ENCODE measurements at regions not wholly inside any gene's neighbourhood (a gene's known extent, or its start where the extent isn't known, plus 50 kb on each side); places are given as distances from the start of the nearest gene placed in this dataset.

DNA sequence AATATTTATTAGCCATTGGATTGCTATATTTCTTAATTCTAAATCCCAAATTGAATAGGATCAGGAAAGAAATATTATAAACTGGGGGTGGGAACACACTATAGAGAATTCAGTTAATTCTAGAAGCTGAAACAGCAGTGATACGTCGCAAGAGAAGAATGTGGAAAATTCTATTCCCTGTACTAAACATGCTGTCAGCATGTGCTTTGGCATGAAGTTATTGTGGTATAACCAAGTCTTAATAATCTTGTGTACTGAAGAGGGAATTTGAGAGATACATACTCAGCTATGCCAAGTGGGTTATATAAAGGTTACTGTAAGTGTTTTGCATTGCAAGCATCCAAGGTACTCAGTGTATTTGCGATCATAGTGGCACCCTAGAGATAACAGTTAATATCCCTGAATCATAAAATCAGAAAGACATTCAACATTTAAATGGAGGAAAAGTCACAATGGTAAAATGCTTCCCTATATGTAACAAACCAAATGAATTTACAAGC is 1492.9 kb upstream of the C9orf72 start:
- H3K4me3 Mint-ChIP-seq: no peak overlapping the region
- no peak for TF ChIP-seq CTCF (conservative IDR thresholded peaks at IDR 0.05)
- H3K9me3 Mint-ChIP-seq: no peaks in the 10 kb centered on the region
- no peaks in the 10 kb centered on the region for H3K4me1 ChIP-seq (ENCODE audit: control insufficient read depth, insufficient read depth, low read length)
- H3K27me3 ChIP-seq (ENCODE audit: control insufficient read depth, insufficient read depth, low read length, poor library complexity, severe bottlenecking): no peaks in the 10 kb centered on the region
- no peak overlapping the region for H3K9ac ChIP-seq (ENCODE audit: extremely low read depth, low read length, poor library complexity, severe bottlenecking)
- H3K27me3 Mint-ChIP-seq (ENCODE audit: insufficient read depth): no peaks in the 10 kb centered on the region
- no peak overlapping the region for H3K27ac ChIP-seq (ENCODE audit: low read depth, low read length)
- H3K36me3 Mint-ChIP-seq (ENCODE audit: low read depth): no peaks in the 10 kb centered on the region
- no peak overlapping the region for H3K4me3 ChIP-seq (ENCODE audit: low read length)
- H3K27ac Mint-ChIP-seq: no peak overlapping the region
- no peaks in the 10 kb centered on the region for H3K36me3 ChIP-seq (ENCODE audit: control insufficient read depth, insufficient read depth, low read length)
- DNase-seq: no peak
- 94 to 100% methylated on average over 1 to 3 of the region's 3 CpGs for WGBS, 2 experiments (ENCODE audit: insufficient coverage in 1 of 2, insufficient read length in 1 of 2)
- H3K4me1 Mint-ChIP-seq: no peaks in the 10 kb centered on the region
- H3K9me3 ChIP-seq (ENCODE audit: control insufficient read depth, low read length): no peaks in the 10 kb centered on the region

DNA sequence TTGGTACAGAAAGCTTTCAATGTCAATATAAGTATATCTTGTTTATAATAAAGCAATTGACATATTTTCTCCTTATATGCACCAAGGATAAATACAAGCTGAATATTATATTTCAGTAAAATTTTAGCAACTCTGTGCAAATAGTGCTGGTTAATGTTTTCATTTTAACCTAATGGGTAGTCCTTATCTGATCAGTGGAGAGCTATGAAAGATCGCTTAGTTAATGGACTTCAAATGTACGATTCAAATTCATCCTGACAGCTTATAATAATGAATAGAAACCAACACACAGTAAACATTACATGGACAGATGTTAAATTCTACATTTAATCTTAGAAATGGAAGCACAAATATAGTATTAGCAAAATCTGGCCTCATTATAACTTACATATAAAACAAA is 1495.2 kb upstream of the C9orf72 start:
- Mint-ChIP-seq H3K4me3 (no peak overlapping the region), H3K27ac (no peak overlapping the region)

GRCh38 chr9:29069376-29069775 is 1496.1 kb upstream of the C9orf72 start:
- no peak for TF ChIP-seq CTCF (conservative IDR thresholded peaks at IDR 0.05)
- no peaks in the 10 kb centered on the region for H3K36me3 Mint-ChIP-seq (ENCODE audit: low read depth)
- no peaks in the 10 kb centered on the region for H3K4me1 Mint-ChIP-seq
- no peaks in the 10 kb centered on the region for H3K27me3 Mint-ChIP-seq (ENCODE audit: insufficient read depth)
- no peak overlapping the region for H3K27ac Mint-ChIP-seq
- H3K9me3 Mint-ChIP-seq: no peaks in the 10 kb centered on the region
- H3K9me3 ChIP-seq (ENCODE audit: control insufficient read depth, low read length): no peaks in the 10 kb centered on the region
- H3K27me3 ChIP-seq (ENCODE audit: control insufficient read depth, insufficient read depth, low read length, poor library complexity, severe bottlenecking): no peaks in the 10 kb centered on the region
- no peaks in the 10 kb centered on the region for H3K4me1 ChIP-seq (ENCODE audit: control insufficient read depth, insufficient read depth, low read length)
- no peak overlapping the region for H3K4me3 Mint-ChIP-seq
- H3K36me3 ChIP-seq (ENCODE audit: control insufficient read depth, insufficient read depth, low read length): no peaks in the 10 kb centered on the region
- DNase-seq: no peak
- no peak overlapping the region for H3K9ac ChIP-seq (ENCODE audit: extremely low read depth, low read length, poor library complexity, severe bottlenecking)
- H3K27ac ChIP-seq (ENCODE audit: low read depth, low read length): no peak overlapping the region
- H3K4me3 ChIP-seq (ENCODE audit: low read length): no peak overlapping the region

More for the DNA sequence above, 1495.2 kb upstream of the C9orf72 start:
- Mint-ChIP-seq H3K9me3 (no peaks in the 10 kb centered on the region), H3K36me3 (ENCODE audit: low read depth) (no peaks in the 10 kb centered on the region), H3K4me1 (no peaks in the 10 kb centered on the region), H3K27me3 (ENCODE audit: insufficient read depth) (no peaks in the 10 kb centered on the region)
- TF ChIP-seq CTCF (conservative IDR thresholded peaks at IDR 0.05): no peak
- Histone ChIP-seq H3K27ac (ENCODE audit: low read depth, low read length) (no peak overlapping the region), H3K4me3 (ENCODE audit: low read length) (no peak overlapping the region), H3K4me1 (ENCODE audit: control insufficient read depth, insufficient read depth, low read length) (no peaks in the 10 kb centered on the region), H3K27me3 (ENCODE audit: control insufficient read depth, insufficient read depth, low read length, poor library complexity, severe bottlenecking) (no peaks in the 10 kb centered on the region), H3K36me3 (ENCODE audit: control insufficient read depth, insufficient read depth, low read length) (no peaks in the 10 kb centered on the region), H3K9ac (ENCODE audit: extremely low read depth, low read length, poor library complexity, severe bottlenecking) (no peak overlapping the region), H3K9me3 (ENCODE audit: control insufficient read depth, low read length) (no peaks in the 10 kb centered on the region)
- WGBS, 2 experiments (ENCODE audit: insufficient coverage in 1 of 2, insufficient read length in 1 of 2): 80 to 94% methylated on average over 1 to 2 of the region's 2 CpGs
- no peak for DNase-seq
